CD14-positive monocyte (primary cell): ENCODE measurements at regions not wholly inside any gene's neighbourhood (a gene's known extent, or its start where the extent isn't known, plus 50 kb on each side); places are given as distances from the start of the nearest gene placed in this dataset.

Experiments used
- DNase-seq, 3 donors: peaks; one replicate each; pipeline ENCODE4 v3.0.0-alpha.2; 2011 to 2022
- H2AFZ ChIP-seq: 2 replicates; pipeline ENCODE4 v1.6.0; 2012; ENCODE audit warnings: mild to moderate bottlenecking, low read depth, low read length, inconsistent platforms; ENCODE audit not compliant: insufficient read depth, poor library complexity, severe bottlenecking
- H3K27ac ChIP-seq, 2 donors: 1 replicate in 1 of 2; 2 replicates in 1 of 2; pipeline ENCODE4 v1.5.1; 2012 to 2013; ENCODE audit warnings: low read length in 2 of 2, control low read depth in 1 of 2, inconsistent platforms in 1 of 2, low read depth in 1 of 2, mild to moderate bottlenecking in 1 of 2
- H3K27me3 ChIP-seq, 2 donors: one replicate each; pipeline versions ENCODE4 v1.6.0 to v1.6.1; 2011 to 2013; ENCODE audit warnings: low read length in 2 of 2; ENCODE audit not compliant: control insufficient read depth in 2 of 2, insufficient read depth in 2 of 2
- H3K36me3 ChIP-seq, 2 donors: replicated peaks in 1 of 2; 1 replicate in 1 of 2; 2 replicates in 1 of 2; pipeline versions ENCODE4 v1.5.1 to v1.6.1; 2012 to 2013; ENCODE audit warnings: low read length in 2 of 2, control low read depth in 1 of 2, inconsistent platforms in 1 of 2, mild to moderate bottlenecking in 1 of 2; ENCODE audit not compliant: insufficient read depth in 2 of 2, control insufficient read depth in 1 of 2
- H3K4me1 ChIP-seq, 2 donors: 1 replicate in 1 of 2; 2 replicates in 1 of 2; pipeline versions ENCODE4 v1.5.1 to v1.6.1; 2012 to 2013; ENCODE audit warnings: low read length in 2 of 2, control low read depth in 1 of 2, inconsistent platforms in 1 of 2, mild to moderate bottlenecking in 1 of 2, moderate library complexity in 1 of 2; ENCODE audit not compliant: insufficient read depth in 2 of 2, control insufficient read depth in 1 of 2
- H3K4me2 ChIP-seq: replicated peaks from 2 replicates; pipeline ENCODE3; 2012; ENCODE audit warnings: low read length, moderate library complexity, mild to moderate bottlenecking; ENCODE audit not compliant: poor library complexity, severe bottlenecking; ENCODE audit errors: extremely low read depth
- H3K4me3 ChIP-seq, 3 experiments: fragments of 200-600 bp in 1 of 3; sonication (generic) in 1 of 3; replicated peaks in 1 of 3; 1 replicate in 2 of 3; 2 replicates in 1 of 3; pipeline ENCODE4 v1.5.1; 2011 to 2013; ENCODE audit warnings: low read length in 3 of 3, mild to moderate bottlenecking in 3 of 3, control low read depth in 2 of 3, low read depth in 2 of 3, inconsistent platforms in 1 of 3, moderate library complexity in 1 of 3
- H3K79me2 ChIP-seq: 2 replicates; pipeline ENCODE4 v1.6.0; 2012; ENCODE audit warnings: mild to moderate bottlenecking, control low read depth, inconsistent platforms, low read length, moderate library complexity; ENCODE audit not compliant: insufficient read depth
- H3K9ac ChIP-seq: 2 replicates; pipeline ENCODE4 v1.6.0; 2017; ENCODE audit warnings: low read length, mild to moderate bottlenecking; ENCODE audit not compliant: insufficient read depth, poor library complexity, severe bottlenecking
- H3K9me3 ChIP-seq, 2 donors: replicated peaks in 1 of 2; 1 replicate in 1 of 2; 2 replicates in 1 of 2; pipeline versions ENCODE4 v1.5.1 to v1.6.1; 2012 to 2013; ENCODE audit warnings: low read length in 2 of 2, control low read depth in 1 of 2; ENCODE audit not compliant: control insufficient read depth in 1 of 2, insufficient read depth in 1 of 2
- H4K20me1 ChIP-seq: 2 replicates; pipeline ENCODE4 v1.6.0; 2012; ENCODE audit warnings: mild to moderate bottlenecking, low read length, control low read depth, moderate library complexity; ENCODE audit not compliant: insufficient read depth
- H3K27ac Mint-ChIP-seq, 7 donors: one replicate each; pipeline ENCODE4 v1.8.0; 2020; ENCODE audit warnings: mild to moderate bottlenecking in 7 of 7, mixed read lengths in 7 of 7, moderate library complexity in 6 of 7, inconsistent platforms in 2 of 7
- H3K27me3 Mint-ChIP-seq, 3 donors: one replicate each; pipeline ENCODE4 v1.8.0; 2021 to 2022; ENCODE audit warnings: low read depth in 3 of 3, mild to moderate bottlenecking in 3 of 3, mixed read lengths in 3 of 3, moderate library complexity in 3 of 3, inconsistent platforms in 1 of 3
- H3K36me3 Mint-ChIP-seq, 2 donors: one replicate each; pipeline ENCODE4 v1.8.0; 2020; ENCODE audit warnings: mixed read lengths in 2 of 2, inconsistent platforms in 1 of 2, mild to moderate bottlenecking in 1 of 2
- H3K4me1 Mint-ChIP-seq: one replicate; pipeline ENCODE4 v1.8.0; 2020; ENCODE audit warnings: mild to moderate bottlenecking, mixed read lengths
- H3K4me3 Mint-ChIP-seq, 2 donors: one replicate each; pipeline ENCODE4 v1.8.0; 2020; ENCODE audit warnings: mild to moderate bottlenecking in 2 of 2, mixed read lengths in 2 of 2, moderate library complexity in 1 of 2
- H3K9me3 Mint-ChIP-seq, 7 donors: one replicate each; pipeline ENCODE4 v1.8.0; 2020 to 2022; ENCODE audit warnings: mixed read lengths in 7 of 7, mild to moderate bottlenecking in 6 of 7, moderate library complexity in 6 of 7, inconsistent platforms in 2 of 7
- WGBS: methylation state at CpG from one replicate; pipeline ENCODE4 v1.1.5; 2013; ENCODE audit warnings: missing lambda C conversion rate; ENCODE audit not compliant: insufficient coverage; 5-methylcytosine and 5-hydroxymethylcytosine counted together
- intact Hi-C, 2 donors: fragments of 100-400 bp; cut with micrococcal nuclease; formaldehyde crosslinking; loops; one replicate each; pipeline versions ENCODE4 v1.15.0 to v1.15.1; 2023
- TF ChIP-seq, protein P1 (sequence below): fragments of 200-600 bp; IDR thresholded peaks from one replicate; pipeline ENCODE4 v1.8.0; 2022; ENCODE audit warnings: antibody characterized with exemption, mild to moderate bottlenecking

DNA sequence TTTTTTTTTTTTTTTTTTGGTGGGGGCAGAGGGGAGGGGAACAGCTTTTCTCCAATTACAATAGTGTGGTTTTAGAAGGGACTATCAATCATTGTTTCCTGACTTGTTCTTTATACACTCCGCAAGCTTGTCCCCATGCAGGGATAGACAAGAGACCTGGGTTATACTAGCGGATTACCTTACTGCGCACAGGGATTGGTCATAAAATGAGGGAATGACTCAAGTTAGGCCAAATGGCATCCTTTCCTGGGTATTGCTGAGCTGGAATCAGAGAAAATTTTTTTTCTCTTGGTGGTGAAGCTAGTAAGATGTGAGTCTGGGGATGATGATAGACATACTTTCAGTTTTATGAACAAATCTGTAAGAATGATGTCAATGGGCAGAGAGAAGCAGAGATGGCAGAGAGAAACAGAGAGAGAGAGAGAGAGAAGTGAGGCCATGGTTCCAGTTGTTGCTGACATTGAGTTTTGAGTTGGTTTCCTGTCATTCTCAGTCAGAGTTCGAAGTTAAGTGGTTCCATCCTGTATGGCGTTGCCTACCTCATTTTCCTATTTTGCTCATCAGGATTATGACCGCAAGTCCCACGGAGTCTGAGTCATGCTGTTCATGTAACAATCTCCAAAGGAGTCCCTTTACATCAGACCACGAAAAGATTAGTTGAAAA lies 59.1 kb upstream of the OTOGL start:
- no peak overlapping the region for H3K27ac Mint-ChIP-seq
- intact Hi-C loops = no loop called here
- Histone ChIP-seq H3K4me3 (no peak overlapping the region), H3K9ac (no peak overlapping the region), H3K79me2 (no peaks in the 10 kb centered on the region), H3K9me3 (no peaks in the 10 kb centered on the region), H3K4me2 (no peak overlapping the region), H3K27me3 (no peaks in the 10 kb centered on the region), H3K27ac (no peak overlapping the region), H3K36me3 (no peaks in the 10 kb centered on the region), H3K4me1 (no peaks in the 10 kb centered on the region), H4K20me1 (no peaks in the 10 kb centered on the region), H2AFZ (no peak overlapping the region)
- no peak overlapping the region for H3K4me3 Mint-ChIP-seq
- H3K36me3 Mint-ChIP-seq = no peaks in the 10 kb centered on the region
- no peaks in the 10 kb centered on the region for H3K4me1 Mint-ChIP-seq
- peaks cover 0 to 4% (median 2%) of the 10 kb centered on the region in 7 donors for H3K9me3 Mint-ChIP-seq
- WGBS = 52% methylated on average over 7 of the region's 8 CpGs
- TF ChIP-seq, protein P1, sequence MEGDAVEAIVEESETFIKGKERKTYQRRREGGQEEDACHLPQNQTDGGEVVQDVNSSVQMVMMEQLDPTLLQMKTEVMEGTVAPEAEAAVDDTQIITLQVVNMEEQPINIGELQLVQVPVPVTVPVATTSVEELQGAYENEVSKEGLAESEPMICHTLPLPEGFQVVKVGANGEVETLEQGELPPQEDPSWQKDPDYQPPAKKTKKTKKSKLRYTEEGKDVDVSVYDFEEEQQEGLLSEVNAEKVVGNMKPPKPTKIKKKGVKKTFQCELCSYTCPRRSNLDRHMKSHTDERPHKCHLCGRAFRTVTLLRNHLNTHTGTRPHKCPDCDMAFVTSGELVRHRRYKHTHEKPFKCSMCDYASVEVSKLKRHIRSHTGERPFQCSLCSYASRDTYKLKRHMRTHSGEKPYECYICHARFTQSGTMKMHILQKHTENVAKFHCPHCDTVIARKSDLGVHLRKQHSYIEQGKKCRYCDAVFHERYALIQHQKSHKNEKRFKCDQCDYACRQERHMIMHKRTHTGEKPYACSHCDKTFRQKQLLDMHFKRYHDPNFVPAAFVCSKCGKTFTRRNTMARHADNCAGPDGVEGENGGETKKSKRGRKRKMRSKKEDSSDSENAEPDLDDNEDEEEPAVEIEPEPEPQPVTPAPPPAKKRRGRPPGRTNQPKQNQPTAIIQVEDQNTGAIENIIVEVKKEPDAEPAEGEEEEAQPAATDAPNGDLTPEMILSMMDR = no peak
- peaks cover 1 to 4% (median 1%) of the 10 kb centered on the region in 3 donors for H3K27me3 Mint-ChIP-seq
- DNase-seq = no peak

DNA sequence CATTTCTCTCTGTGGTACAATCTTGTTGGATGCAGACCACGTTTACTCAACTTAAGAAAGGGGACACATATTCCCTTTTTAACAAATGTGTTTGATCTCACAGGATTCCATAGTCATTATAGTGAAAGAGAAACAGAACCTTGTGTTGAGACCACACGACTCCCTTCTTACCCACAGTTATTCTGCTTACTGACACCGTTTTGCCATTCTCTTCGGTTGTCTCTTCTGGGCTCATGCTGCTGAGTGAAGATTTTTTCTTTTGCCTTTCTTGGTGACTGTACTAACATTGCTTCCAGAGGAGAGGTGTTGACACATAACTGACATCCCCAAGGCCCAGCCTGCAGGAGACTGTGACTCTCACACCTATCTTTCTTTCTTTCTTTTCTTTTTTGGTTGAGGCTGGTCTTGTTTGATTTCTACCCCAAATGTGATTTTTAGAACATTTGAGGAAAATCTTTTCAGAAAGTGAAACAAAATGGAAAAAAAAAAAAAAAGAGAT lies 61.2 kb upstream of the OTOGL start:
- intact Hi-C loops = no loop called here
- no peak overlapping the region for H3K4me2 ChIP-seq
- peaks cover 0 to 4% (median 0%) of the 10 kb centered on the region in 3 donors for H3K27me3 Mint-ChIP-seq

More for the DNA sequence above, 61.2 kb upstream of the OTOGL start:
- DNase-seq = no peak
- Histone ChIP-seq H3K9me3 (no peaks in the 10 kb centered on the region), H3K36me3 (no peaks in the 10 kb centered on the region), H3K4me3 (no peak overlapping the region), H3K9ac (no peak overlapping the region), H4K20me1 (no peaks in the 10 kb centered on the region), H3K27me3 (no peaks in the 10 kb centered on the region), H2AFZ (no peak overlapping the region), H3K27ac (no peak overlapping the region), H3K4me1 (no peaks in the 10 kb centered on the region), H3K79me2 (no peaks in the 10 kb centered on the region)
- no peak overlapping the region for H3K27ac Mint-ChIP-seq
- no peaks in the 10 kb centered on the region for H3K4me1 Mint-ChIP-seq
- H3K9me3 Mint-ChIP-seq = peaks cover 0 to 3% (median 0%) of the 10 kb centered on the region in 7 donors
- no peak overlapping the region for H3K4me3 Mint-ChIP-seq
- H3K36me3 Mint-ChIP-seq = no peaks in the 10 kb centered on the region
- TF ChIP-seq, protein P1 = no peak
- no CpG with 5 or more reads among the region's 4 CpGs for WGBS
